ENCODE measurements at regions not wholly inside any gene's neighbourhood (a gene's known extent, or its start where the extent isn't known, plus 50 kb on each side); places are given as distances from the start of the nearest gene placed in this dataset.

GRCh38 chr4:110675426-110675825 lies 52.5 kb upstream of the PITX2 start:
- no peak for DNase-seq (ENCODE audit: low spot score in 2 of 2)
- no peak overlapping the region for H3K4me3 ChIP-seq

DNA sequence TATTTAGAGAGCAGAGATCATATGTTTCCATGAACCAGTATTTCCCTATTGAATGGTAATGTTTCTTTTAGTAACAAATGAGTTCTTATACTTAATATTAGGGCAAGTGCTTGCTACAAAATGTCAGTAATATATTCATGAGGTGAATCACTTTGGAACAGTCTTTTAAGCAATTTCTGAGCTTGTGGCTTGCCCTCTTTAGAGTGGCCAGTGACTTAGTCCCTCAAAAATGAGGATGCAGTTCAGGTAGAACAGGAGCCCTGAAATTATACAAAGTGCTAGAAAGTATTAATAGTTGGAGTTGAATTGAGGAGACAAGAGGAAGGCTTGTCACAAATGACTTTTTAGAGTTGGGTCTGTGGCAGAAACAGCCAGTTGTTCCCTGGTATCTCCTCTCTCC lies 53.4 kb upstream of the PITX2 start:
- no peaks in the 10 kb centered on the region for H3K27me3 ChIP-seq
- no peaks in the 10 kb centered on the region for H3K36me3 ChIP-seq
- no peak overlapping the region for H3K4me3 ChIP-seq
- DNase-seq (ENCODE audit: low spot score in 2 of 2) = no peak
- H3K27ac ChIP-seq = no peak overlapping the region
- no peaks in the 10 kb centered on the region for H3K4me1 ChIP-seq
- H3K9me3 ChIP-seq = no peaks in the 10 kb centered on the region
- TF ChIP-seq POLR2A (IDR thresholded peaks at IDR 0.05) = no peak

More at GRCh38 chr4:110675426-110675825, 52.5 kb upstream of the PITX2 start:
- no peaks in the 10 kb centered on the region for H3K27me3 ChIP-seq
- TF ChIP-seq, protein P1, sequence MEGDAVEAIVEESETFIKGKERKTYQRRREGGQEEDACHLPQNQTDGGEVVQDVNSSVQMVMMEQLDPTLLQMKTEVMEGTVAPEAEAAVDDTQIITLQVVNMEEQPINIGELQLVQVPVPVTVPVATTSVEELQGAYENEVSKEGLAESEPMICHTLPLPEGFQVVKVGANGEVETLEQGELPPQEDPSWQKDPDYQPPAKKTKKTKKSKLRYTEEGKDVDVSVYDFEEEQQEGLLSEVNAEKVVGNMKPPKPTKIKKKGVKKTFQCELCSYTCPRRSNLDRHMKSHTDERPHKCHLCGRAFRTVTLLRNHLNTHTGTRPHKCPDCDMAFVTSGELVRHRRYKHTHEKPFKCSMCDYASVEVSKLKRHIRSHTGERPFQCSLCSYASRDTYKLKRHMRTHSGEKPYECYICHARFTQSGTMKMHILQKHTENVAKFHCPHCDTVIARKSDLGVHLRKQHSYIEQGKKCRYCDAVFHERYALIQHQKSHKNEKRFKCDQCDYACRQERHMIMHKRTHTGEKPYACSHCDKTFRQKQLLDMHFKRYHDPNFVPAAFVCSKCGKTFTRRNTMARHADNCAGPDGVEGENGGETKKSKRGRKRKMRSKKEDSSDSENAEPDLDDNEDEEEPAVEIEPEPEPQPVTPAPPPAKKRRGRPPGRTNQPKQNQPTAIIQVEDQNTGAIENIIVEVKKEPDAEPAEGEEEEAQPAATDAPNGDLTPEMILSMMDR (IDR thresholded peaks at IDR 0.05) = no peak
- TF ChIP-seq EP300 (IDR thresholded peaks at IDR 0.05) (no peak), POLR2AphosphoS5 (IDR thresholded peaks at IDR 0.05) (no peak), POLR2A (IDR thresholded peaks at IDR 0.05) (no peak)
- H3K36me3 ChIP-seq = no peaks in the 10 kb centered on the region
- H3K27ac ChIP-seq = no peak overlapping the region
- no peaks in the 10 kb centered on the region for H3K4me1 ChIP-seq
- no peaks in the 10 kb centered on the region for H3K9me3 ChIP-seq

GRCh38 chr4:110678517-110679227 lies 55.8 kb upstream of the PITX2 start:
- TF ChIP-seq POLR2A (IDR thresholded peaks at IDR 0.05) = no peak
- TF ChIP-seq, protein P1 (IDR thresholded peaks at IDR 0.05) = no peak
- TF ChIP-seq EP300 (IDR thresholded peaks at IDR 0.05) = no peak
- no peak for TF ChIP-seq POLR2AphosphoS5 (IDR thresholded peaks at IDR 0.05)
- H3K4me1 ChIP-seq = no peaks in the 10 kb centered on the region
- WGBS = 7% methylated on average over 1 of the region's 1 CpG

DNA sequence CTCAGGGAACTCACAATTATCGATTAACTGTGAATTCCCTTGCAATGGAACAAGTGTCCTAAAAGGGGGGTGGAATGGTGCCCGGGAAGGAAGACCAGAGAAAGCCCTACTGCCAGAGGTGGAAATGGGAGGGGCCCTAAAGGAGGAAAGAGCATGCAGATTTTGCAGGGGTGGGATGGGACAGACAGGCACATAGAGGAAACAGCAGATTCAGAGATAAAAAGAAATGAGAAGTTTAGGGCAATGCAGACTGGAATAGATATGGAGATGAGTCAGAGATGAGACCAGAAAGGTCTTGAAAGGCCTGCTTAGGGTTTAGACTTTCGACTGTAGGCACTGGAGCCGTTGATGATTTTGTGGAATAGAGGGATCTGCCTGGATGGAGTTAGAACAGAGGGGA lies 57.4 kb upstream of the PITX2 start:
- H3K4me1 ChIP-seq = no peaks in the 10 kb centered on the region
- H3K27me3 ChIP-seq = no peaks in the 10 kb centered on the region
- no peak for TF ChIP-seq POLR2A (IDR thresholded peaks at IDR 0.05)
- no peak for TF ChIP-seq POLR2AphosphoS5 (IDR thresholded peaks at IDR 0.05)
- TF ChIP-seq, protein P1 (IDR thresholded peaks at IDR 0.05) = no peak
- no peak for TF ChIP-seq EP300 (IDR thresholded peaks at IDR 0.05)
- DNase-seq (ENCODE audit: low spot score in 2 of 2) = no peak
- no peak overlapping the region for H3K27ac ChIP-seq
- 71% methylated on average over 4 of the region's 4 CpGs for WGBS
- H3K9me3 ChIP-seq = no peaks in the 10 kb centered on the region
- no peak overlapping the region for H3K4me3 ChIP-seq
- H3K36me3 ChIP-seq = no peaks in the 10 kb centered on the region

More at GRCh38 chr4:110678517-110679227, 55.8 kb upstream of the PITX2 start:
- no peak overlapping the region for H3K27ac ChIP-seq
- no peak overlapping the region for H3K4me3 ChIP-seq
- H3K36me3 ChIP-seq = no peaks in the 10 kb centered on the region
- H3K9me3 ChIP-seq = no peaks in the 10 kb centered on the region
- no peaks in the 10 kb centered on the region for H3K27me3 ChIP-seq
- no peak for DNase-seq (ENCODE audit: low spot score in 2 of 2)

GRCh38 chr4:110681381-110681780 lies 58.5 kb upstream of the PITX2 start:
- H3K27ac ChIP-seq = no peak overlapping the region
- H3K27me3 ChIP-seq = no peaks in the 10 kb centered on the region
- H3K4me1 ChIP-seq = no peaks in the 10 kb centered on the region
- TF ChIP-seq POLR2AphosphoS5 (IDR thresholded peaks at IDR 0.05) = no peak
- TF ChIP-seq POLR2A (IDR thresholded peaks at IDR 0.05) = no peak
- TF ChIP-seq, protein P1 (IDR thresholded peaks at IDR 0.05) = no peak
- TF ChIP-seq EP300 (IDR thresholded peaks at IDR 0.05) = no peak
- H3K36me3 ChIP-seq = no peaks in the 10 kb centered on the region
- H3K4me3 ChIP-seq = no peak overlapping the region
- H3K9me3 ChIP-seq = no peaks in the 10 kb centered on the region
- no peak for DNase-seq (ENCODE audit: low spot score in 2 of 2)
- 79% methylated on average over 1 of the region's 1 CpG for WGBS

- DNase-seq (ENCODE audit: low spot score in 2 of 2) = no peak
- no peaks in the 10 kb centered on the region for H3K4me1 ChIP-seq
- no peaks in the 10 kb centered on the region for H3K36me3 ChIP-seq
- H3K9me3 ChIP-seq = no peaks in the 10 kb centered on the region
- 36% methylated on average over 1 of the region's 1 CpG for WGBS
- no peak overlapping the region for H3K4me3 ChIP-seq
- TF ChIP-seq EP300 (IDR thresholded peaks at IDR 0.05) (no peak), POLR2A (IDR thresholded peaks at IDR 0.05) (no peak), POLR2AphosphoS5 (IDR thresholded peaks at IDR 0.05) (no peak)
- TF ChIP-seq, protein P1 (IDR thresholded peaks at IDR 0.05) = no peak
- no peaks in the 10 kb centered on the region for H3K27me3 ChIP-seq
- no peak overlapping the region for H3K27ac ChIP-seq
Measured at GRCh38 chr4:110682311-110682710, 59.4 kb upstream of the PITX2 start.

All from suprapubic skin (tissue), 4 donors.